TTC549 (cell line): ENCODE measurements at regions not wholly inside any gene's neighbourhood (a gene's known extent, or its start where the extent isn't known, plus 50 kb on each side); places are given as distances from the start of the nearest gene placed in this dataset.
"Not testable (repeated sequence)": the region's sequence is repeated elsewhere in the genome, so short reads cannot be mapped to it uniquely, and the experiment has no call there.

Experiments
- FAIRE-seq: peaks from 2 replicates; lab custom pipeline; 2012; peaks lifted over from hg19 to GRCh38; lab: Jason Lieb, UNC

GRCh38 chr2:87614829-87615434 is 133.0 kb upstream of the PLGLB2 start:
- not testable (repeated sequence) for FAIRE-seq

GRCh38 chr2:87619121-87619520 is 128.8 kb upstream of the PLGLB2 start:
- not testable (repeated sequence) for FAIRE-seq

DNA sequence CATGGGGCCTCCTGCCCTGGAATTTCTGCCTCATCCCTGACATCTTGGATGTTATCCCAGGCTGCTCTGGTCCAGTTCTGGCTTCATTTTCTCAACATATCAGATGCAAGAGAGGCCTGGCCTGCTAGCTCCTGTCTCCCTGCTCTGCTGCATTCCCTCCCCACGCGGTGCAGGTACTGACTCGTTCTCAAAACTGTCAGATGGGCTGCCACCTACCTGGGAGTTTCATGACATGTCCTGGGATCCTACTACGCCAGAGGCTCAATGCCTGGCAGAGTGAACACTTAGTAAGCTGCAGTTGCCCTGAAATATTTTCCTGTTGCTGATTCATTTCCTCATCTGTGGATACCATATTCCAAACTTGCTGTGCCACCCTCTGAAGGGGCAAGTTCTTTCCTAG is 126.7 kb upstream of the PLGLB2 start:
- FAIRE-seq: not testable (repeated sequence)

- FAIRE-seq: not testable (repeated sequence)
Measured at GRCh38 chr2:87622720-87623119, 125.2 kb upstream of the PLGLB2 start.

GRCh38 chr2:87629491-87630458 is 118.1 kb upstream of the PLGLB2 start:
- FAIRE-seq: not testable (repeated sequence)

DNA sequence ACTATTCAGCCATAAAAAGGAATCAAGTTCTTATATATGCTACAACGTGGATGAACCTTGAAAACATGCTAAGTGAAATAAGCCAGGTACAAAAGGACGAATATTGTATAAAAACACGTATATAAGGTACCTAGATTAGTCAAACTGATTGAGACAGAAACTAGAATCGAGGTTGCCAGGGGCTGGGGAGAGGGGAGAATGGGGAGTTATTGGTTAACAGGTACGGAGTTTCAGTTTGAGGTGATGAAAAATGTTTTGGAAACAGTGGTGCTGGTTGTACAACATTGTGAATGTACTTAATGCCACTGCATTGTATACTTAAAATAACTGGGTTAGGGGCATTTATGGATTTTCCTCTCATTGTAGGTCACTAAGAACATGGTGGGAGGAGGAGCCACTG is 117.0 kb upstream of the PLGLB2 start:
- not testable (repeated sequence) for FAIRE-seq

DNA sequence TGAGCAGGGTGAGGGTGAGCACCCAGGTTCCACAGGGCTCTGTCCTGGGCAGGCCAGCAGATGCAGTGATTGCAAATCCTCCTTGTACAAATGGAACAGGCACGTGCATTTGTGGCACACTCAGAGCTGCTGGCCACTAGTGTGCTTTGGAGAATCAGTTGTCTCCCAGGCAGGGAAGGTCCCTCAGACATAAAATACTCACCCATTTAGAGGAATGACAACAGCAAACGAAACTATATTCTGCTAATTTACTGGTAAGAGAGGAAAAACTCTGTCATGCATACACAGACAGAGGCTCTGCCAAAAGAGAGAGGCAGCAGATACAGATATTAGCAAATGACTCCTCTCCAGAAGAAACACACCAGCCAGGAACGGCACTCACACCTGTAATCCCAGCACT is 116.5 kb upstream of the PLGLB2 start:
- FAIRE-seq: not testable (repeated sequence)

DNA sequence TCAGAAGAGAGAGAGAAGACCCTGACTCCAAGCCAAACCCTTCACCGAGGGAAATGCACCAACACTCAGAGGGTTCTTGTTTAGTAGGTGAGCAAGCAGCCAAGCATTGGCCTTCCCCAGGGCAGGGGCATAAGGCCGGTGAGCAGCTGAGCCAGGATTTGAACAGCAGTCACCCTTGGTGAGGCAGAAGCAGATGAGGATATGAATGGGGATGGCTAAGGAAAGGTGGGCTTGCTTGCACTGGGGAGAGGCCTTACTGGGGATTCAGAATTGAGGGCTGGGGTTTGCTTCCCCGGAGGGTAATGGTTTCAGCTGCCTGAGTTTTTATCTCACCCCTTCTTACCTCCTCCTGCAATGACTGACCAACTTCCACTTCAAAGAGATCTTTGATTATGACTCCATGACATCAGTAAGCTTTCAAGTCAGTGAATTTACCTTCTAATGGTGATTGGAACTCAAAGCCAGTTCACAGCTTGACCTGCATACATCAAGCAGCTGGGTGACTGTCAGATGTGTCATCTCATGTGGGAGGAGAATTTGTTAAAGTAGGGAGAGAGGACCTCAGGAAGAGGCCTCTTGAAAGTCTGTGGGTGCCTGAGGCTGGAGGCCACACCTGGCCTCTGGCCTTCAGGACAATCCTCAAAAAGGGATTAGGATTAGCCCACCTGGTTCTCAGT is 114.5 kb upstream of the PLGLB2 start:
- FAIRE-seq: not testable (repeated sequence)

DNA sequence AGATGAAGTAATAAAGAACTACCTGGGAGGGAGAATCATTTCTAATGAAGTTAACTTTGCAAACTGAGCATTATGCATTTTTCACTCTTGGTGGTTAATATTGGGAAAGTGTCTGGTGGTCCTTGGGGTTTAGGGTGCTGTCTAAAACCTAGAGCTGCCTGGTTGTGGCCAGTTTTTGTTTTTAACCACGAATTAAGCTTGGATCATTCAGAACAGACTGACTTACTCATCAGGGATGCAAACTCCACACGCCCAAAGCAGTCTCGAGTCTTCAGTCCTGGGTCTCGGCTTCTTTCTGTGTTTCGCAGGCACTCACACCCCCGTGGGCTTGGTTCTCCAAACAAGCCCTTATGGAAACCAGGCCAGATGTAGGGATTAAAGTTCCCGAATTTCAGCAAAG is 113.8 kb upstream of the PLGLB2 start:
- not testable (repeated sequence) for FAIRE-seq

- not testable (repeated sequence) for FAIRE-seq
Measured at GRCh38 chr2:87634971-87635650, 112.8 kb upstream of the PLGLB2 start.

DNA sequence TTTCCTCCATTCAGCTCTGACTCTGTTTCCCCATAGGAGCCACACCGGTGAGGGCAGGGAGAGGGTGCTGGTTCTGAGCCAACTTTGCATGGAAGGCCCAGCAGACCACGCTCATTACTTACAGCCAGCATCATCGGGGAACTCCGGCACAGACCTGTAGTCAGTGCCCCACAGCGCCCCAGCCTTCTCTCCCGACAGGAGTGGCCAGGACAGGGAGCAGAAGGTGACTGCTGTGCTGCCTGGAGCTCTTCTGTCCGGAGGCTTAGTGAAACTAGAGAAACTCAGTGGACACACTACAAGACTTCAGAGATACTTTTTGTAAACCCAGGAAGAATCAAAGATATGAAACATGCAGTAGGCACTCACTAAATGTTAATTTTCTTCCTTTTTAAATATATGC is 111.6 kb upstream of the PLGLB2 start:
- FAIRE-seq: not testable (repeated sequence)

DNA sequence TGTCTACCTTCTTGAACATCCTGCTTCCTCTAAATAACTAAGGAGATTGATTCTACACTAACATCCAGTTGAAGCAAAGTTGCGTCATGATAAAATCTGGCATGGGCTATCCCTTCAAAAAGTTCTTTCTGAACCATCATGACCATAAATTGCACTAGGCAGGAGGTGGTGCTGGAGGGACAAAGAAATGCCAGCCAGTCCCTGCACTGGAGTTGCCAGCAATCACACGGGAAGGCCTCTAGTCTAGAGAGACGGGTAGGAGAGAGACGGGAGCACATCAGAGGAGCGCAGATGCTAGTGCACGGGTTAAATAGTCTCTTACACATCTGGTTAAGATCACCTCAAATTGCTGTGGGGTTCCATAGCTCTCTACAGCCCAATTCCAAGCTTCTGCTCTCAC is 111.2 kb upstream of the PLGLB2 start:
- not testable (repeated sequence) for FAIRE-seq

GRCh38 chr2:87637249-87637990 is 110.5 kb upstream of the PLGLB2 start:
- not testable (repeated sequence) for FAIRE-seq

GRCh38 chr2:87638114-87638807 is 109.6 kb upstream of the PLGLB2 start:
- FAIRE-seq: not testable (repeated sequence)

- not testable (repeated sequence) for FAIRE-seq
Measured at GRCh38 chr2:87638872-87639271, 109.0 kb upstream of the PLGLB2 start.

GRCh38 chr2:87639801-87640440 is 108.0 kb upstream of the PLGLB2 start:
- FAIRE-seq: not testable (repeated sequence)

DNA sequence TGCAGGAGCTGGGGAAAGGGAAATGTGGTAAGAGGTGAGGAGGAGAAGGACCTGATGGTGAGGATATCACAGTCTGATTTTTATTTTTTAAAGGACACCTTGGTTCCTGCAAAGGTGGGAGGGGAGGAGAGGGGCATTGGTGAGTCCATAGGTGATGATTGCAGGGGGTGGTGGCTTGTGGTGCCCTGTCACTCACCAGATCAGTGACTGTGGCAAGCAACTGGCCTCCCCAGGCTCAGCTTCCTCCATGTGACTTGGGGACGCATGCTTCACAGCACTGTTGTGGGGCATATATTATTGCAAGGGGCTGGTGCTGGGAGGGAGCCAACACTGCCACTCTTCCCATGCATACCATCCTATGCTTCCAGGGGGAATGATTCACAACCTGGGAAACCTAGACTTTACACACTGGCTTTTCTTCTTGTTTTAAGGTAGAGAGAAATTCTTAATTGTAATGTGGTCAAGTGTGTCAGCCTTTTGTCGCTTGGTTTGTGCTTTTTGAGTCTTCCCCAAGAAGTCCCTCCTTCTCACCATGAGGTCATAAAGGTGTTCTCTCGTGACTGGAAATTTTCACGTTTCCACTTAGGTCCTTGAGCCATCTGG is 106.8 kb upstream of the PLGLB2 start:
- not testable (repeated sequence) for FAIRE-seq

- FAIRE-seq: not testable (repeated sequence)
Measured at GRCh38 chr2:87643165-87643564, 104.7 kb upstream of the PLGLB2 start.

DNA sequence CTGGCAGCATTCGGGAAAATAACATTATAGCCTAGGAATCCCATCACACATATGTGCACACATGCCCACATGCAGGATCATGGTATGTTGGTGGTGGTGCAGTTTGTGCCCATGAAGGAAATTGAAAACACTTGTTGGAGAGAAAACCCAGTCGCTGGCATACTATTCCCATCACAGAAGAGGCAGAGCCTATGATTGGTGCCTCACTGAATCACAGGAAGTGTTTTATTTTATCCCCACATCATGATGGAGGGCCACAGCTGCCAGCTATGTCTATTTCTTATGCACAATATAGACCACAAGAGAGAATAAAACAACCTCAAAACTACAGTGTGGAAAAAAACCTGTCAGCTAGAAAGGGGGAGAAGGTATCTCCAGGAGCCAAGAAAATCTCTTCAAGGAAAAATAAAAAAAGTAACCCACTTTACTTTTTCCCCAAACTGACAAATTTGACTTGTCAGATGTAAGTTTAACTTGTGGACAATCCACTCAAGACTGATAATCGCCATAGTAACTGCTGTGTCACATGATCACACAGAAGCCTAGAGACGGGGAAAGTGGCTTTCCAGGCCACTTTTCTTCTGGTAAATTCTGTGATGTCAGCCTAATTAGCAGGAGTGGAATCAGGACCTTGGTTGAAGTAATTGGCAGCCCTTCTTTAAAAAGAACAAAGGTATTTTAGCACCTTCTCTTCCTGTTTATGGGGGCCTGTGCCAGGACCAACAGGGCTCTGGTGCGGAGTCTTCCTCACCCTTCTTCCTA is 100.0 kb upstream of the PLGLB2 start:
- not testable (repeated sequence) for FAIRE-seq
